ENCODE measurements at regions not wholly inside any gene's neighbourhood (a gene's known extent, or its start where the extent isn't known, plus 50 kb on each side); places are given as distances from the start of the nearest gene placed in this dataset.
"Not testable (repeated sequence)": the region's sequence is repeated elsewhere in the genome, so short reads cannot be mapped to it uniquely, and the experiment has no call there.

DNA sequence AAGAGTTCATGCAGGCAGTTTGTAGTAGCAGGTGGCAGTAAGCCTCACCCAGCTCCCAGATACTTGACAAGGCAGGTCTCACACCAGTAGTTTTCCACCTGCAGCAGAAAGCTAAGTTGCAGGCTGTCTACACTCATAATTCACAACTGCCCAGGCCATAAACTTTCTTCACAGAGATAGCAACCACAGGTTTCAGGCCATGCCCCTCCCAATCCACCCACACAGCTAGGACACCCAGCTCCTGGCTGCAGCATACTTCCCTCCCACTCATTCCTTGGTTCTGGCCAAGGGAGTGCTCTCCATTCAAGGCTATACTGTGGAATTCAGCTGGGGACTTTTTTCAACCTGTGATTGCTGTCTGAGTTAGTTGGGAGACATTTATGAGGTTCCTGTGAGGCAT is 226.2 kb upstream of the VSTM2A start:
- not testable (repeated sequence) for H3K36me3 ChIP-seq (ENCODE audit: control insufficient read depth in 1 of 2, insufficient read depth in 2 of 2, low read depth in 1 of 2, low read length in 2 of 2); H3K27ac ChIP-seq (ENCODE audit: low read length, poor library complexity, severe bottlenecking); H2BK5ac ChIP-seq (ENCODE audit: low read depth, low read length, poor library complexity, severe bottlenecking); H4K8ac ChIP-seq (ENCODE audit: low read length); H3K79me1 ChIP-seq (replicated peaks; ENCODE audit: low read length, poor library complexity, severe bottlenecking); H3K9ac ChIP-seq (ENCODE audit: low read length); H3K23ac ChIP-seq (ENCODE audit: low read length in 2 of 2); H3K14ac ChIP-seq (ENCODE audit: low read length in 2 of 2); H4K91ac ChIP-seq (ENCODE audit: low read length); H3K18ac ChIP-seq (ENCODE audit: low read depth in 1 of 2, low read length in 2 of 2); H3K4ac ChIP-seq (ENCODE audit: low read depth in 1 of 2, low read length in 2 of 2); H3K4me3 ChIP-seq (ENCODE audit: insufficient read depth in 1 of 2, low read depth in 1 of 2, low read length in 2 of 2); H2AFZ ChIP-seq (ENCODE audit: low read depth, low read length); H2AK5ac ChIP-seq (ENCODE audit: low read length, severe bottlenecking); H3K27me3 ChIP-seq (ENCODE audit: control insufficient read depth in 1 of 2, insufficient read depth in 1 of 2, low read length in 2 of 2); H3K4me1 ChIP-seq (ENCODE audit: control insufficient read depth, insufficient read depth, low read depth, low read length); H3K4me2 ChIP-seq (ENCODE audit: low read length, poor library complexity, severe bottlenecking); H2BK12ac ChIP-seq (ENCODE audit: low read length in 2 of 2); DNase-seq; H2BK120ac ChIP-seq (ENCODE audit: low read depth, low read length); H3K9me3 ChIP-seq (ENCODE audit: control insufficient read depth, low read length); H2BK15ac ChIP-seq (ENCODE audit: low read depth, poor library complexity, severe bottlenecking)

- Histone ChIP-seq H2AK5ac (ENCODE audit: low read length, severe bottlenecking) (no peak overlapping the region), H3K36me3 (ENCODE audit: control insufficient read depth in 1 of 2, insufficient read depth in 2 of 2, low read depth in 1 of 2, low read length in 2 of 2) (no peaks in the 10 kb centered on the region), H3K79me1 (replicated peaks; ENCODE audit: low read length, poor library complexity, severe bottlenecking) (no peaks in the 10 kb centered on the region), H3K4me2 (ENCODE audit: low read length, poor library complexity, severe bottlenecking) (no peak overlapping the region), H3K4me1 (ENCODE audit: control insufficient read depth, insufficient read depth, low read depth, low read length) (no peaks in the 10 kb centered on the region), H3K14ac (ENCODE audit: low read length in 2 of 2) (no peak overlapping the region), H3K23ac (ENCODE audit: low read length in 2 of 2) (no peak overlapping the region), H3K18ac (ENCODE audit: low read depth in 1 of 2, low read length in 2 of 2) (no peak overlapping the region), H2BK5ac (ENCODE audit: low read depth, low read length, poor library complexity, severe bottlenecking) (no peak overlapping the region), H2BK15ac (ENCODE audit: low read depth, poor library complexity, severe bottlenecking) (no peak overlapping the region), H4K8ac (ENCODE audit: low read length) (no peak overlapping the region), H3K4me3 (ENCODE audit: insufficient read depth in 1 of 2, low read depth in 1 of 2, low read length in 2 of 2) (no peak overlapping the region), H4K91ac (ENCODE audit: low read length) (no peak overlapping the region), H2BK120ac (ENCODE audit: low read depth, low read length) (no peak overlapping the region), H3K27me3 (ENCODE audit: control insufficient read depth in 1 of 2, insufficient read depth in 1 of 2, low read length in 2 of 2) (no peaks in the 10 kb centered on the region), H3K4ac (ENCODE audit: low read depth in 1 of 2, low read length in 2 of 2) (no peak overlapping the region), H3K9me3 (ENCODE audit: control insufficient read depth, low read length) (peaks cover 4% of the 10 kb centered on the region), H2BK12ac (ENCODE audit: low read length in 2 of 2) (no peak overlapping the region), H3K27ac (ENCODE audit: low read length, poor library complexity, severe bottlenecking) (no peak overlapping the region), H3K9ac (ENCODE audit: low read length) (no peak overlapping the region), H2AFZ (ENCODE audit: low read depth, low read length) (no peak overlapping the region)
- DNase-seq: no peak
- 52% methylated on average over 3 of the region's 3 CpGs for WGBS
Measured at GRCh38 chr7:54326592-54327167, 215.5 kb upstream of the VSTM2A start.

GRCh38 chr7:54330216-54330800 is 211.9 kb upstream of the VSTM2A start:
- H3K79me1 ChIP-seq (replicated peaks; ENCODE audit: low read length, poor library complexity, severe bottlenecking): no peaks in the 10 kb centered on the region
- no peak overlapping the region for H3K4me2 ChIP-seq (ENCODE audit: low read length, poor library complexity, severe bottlenecking)
- no peak overlapping the region for H2AFZ ChIP-seq (ENCODE audit: low read depth, low read length)
- no peak overlapping the region for H2BK15ac ChIP-seq (ENCODE audit: low read depth, poor library complexity, severe bottlenecking)
- H4K91ac ChIP-seq (ENCODE audit: low read length): no peak overlapping the region
- no peak overlapping the region for H3K23ac ChIP-seq (ENCODE audit: low read length in 2 of 2)
- no peaks in the 10 kb centered on the region for H3K36me3 ChIP-seq (ENCODE audit: control insufficient read depth in 1 of 2, insufficient read depth in 2 of 2, low read depth in 1 of 2, low read length in 2 of 2)
- H3K27ac ChIP-seq (ENCODE audit: low read length, poor library complexity, severe bottlenecking): no peak overlapping the region
- no peak overlapping the region for H2BK120ac ChIP-seq (ENCODE audit: low read depth, low read length)
- no peak overlapping the region for H3K9ac ChIP-seq (ENCODE audit: low read length)
- H3K14ac ChIP-seq (ENCODE audit: low read length in 2 of 2): no peak overlapping the region
- no peaks in the 10 kb centered on the region for H3K9me3 ChIP-seq (ENCODE audit: control insufficient read depth, low read length)
- no peak overlapping the region for H3K18ac ChIP-seq (ENCODE audit: low read depth in 1 of 2, low read length in 2 of 2)
- H3K4me3 ChIP-seq (ENCODE audit: insufficient read depth in 1 of 2, low read depth in 1 of 2, low read length in 2 of 2): no peak overlapping the region
- no peak overlapping the region for H3K4ac ChIP-seq (ENCODE audit: low read depth in 1 of 2, low read length in 2 of 2)
- WGBS: 85% methylated on average over 4 of the region's 4 CpGs
- H2BK12ac ChIP-seq (ENCODE audit: low read length in 2 of 2): no peak overlapping the region
- no peaks in the 10 kb centered on the region for H3K4me1 ChIP-seq (ENCODE audit: control insufficient read depth, insufficient read depth, low read depth, low read length)
- DNase-seq: no peak
- H2AK5ac ChIP-seq (ENCODE audit: low read length, severe bottlenecking): no peak overlapping the region
- no peak overlapping the region for H2BK5ac ChIP-seq (ENCODE audit: low read depth, low read length, poor library complexity, severe bottlenecking)
- no peaks in the 10 kb centered on the region for H3K27me3 ChIP-seq (ENCODE audit: control insufficient read depth in 1 of 2, insufficient read depth in 1 of 2, low read length in 2 of 2)
- H4K8ac ChIP-seq (ENCODE audit: low read length): no peak overlapping the region

DNA sequence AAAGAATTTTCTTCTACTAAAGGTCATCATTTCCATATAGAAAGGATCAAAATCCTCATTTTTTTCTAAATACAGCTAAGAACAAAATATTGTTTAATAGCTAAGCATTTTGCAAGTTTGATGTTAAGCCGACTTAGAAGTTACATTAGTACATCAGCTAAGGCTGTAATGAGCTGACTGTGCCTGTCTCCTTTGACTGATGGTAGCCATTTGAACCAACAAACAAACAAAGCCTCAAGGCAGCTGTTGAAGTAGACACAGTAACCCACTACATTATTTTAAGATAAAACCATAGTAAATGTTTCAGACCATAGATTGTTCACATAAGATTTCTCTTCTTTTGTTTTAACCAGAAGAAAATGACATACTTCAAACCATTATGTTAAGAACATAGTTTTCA is 210.9 kb upstream of the VSTM2A start:
- Histone ChIP-seq H3K27me3 (ENCODE audit: control insufficient read depth in 1 of 2, insufficient read depth in 1 of 2, low read length in 2 of 2) (no peaks in the 10 kb centered on the region), H3K4ac (ENCODE audit: low read depth in 1 of 2, low read length in 2 of 2) (no peak overlapping the region), H3K14ac (ENCODE audit: low read length in 2 of 2) (no peak overlapping the region), H3K4me2 (ENCODE audit: low read length, poor library complexity, severe bottlenecking) (no peak overlapping the region), H4K8ac (ENCODE audit: low read length) (no peak overlapping the region), H3K23ac (ENCODE audit: low read length in 2 of 2) (no peak overlapping the region), H2BK120ac (ENCODE audit: low read depth, low read length) (no peak overlapping the region), H3K36me3 (ENCODE audit: control insufficient read depth in 1 of 2, insufficient read depth in 2 of 2, low read depth in 1 of 2, low read length in 2 of 2) (no peaks in the 10 kb centered on the region), H3K27ac (ENCODE audit: low read length, poor library complexity, severe bottlenecking) (no peak overlapping the region), H4K91ac (ENCODE audit: low read length) (no peak overlapping the region), H2BK5ac (ENCODE audit: low read depth, low read length, poor library complexity, severe bottlenecking) (no peak overlapping the region), H3K9ac (ENCODE audit: low read length) (no peak overlapping the region), H2BK12ac (ENCODE audit: low read length in 2 of 2) (no peak overlapping the region), H2BK15ac (ENCODE audit: low read depth, poor library complexity, severe bottlenecking) (no peak overlapping the region), H3K79me1 (replicated peaks; ENCODE audit: low read length, poor library complexity, severe bottlenecking) (no peaks in the 10 kb centered on the region), H3K4me3 (ENCODE audit: insufficient read depth in 1 of 2, low read depth in 1 of 2, low read length in 2 of 2) (no peak overlapping the region), H3K9me3 (ENCODE audit: control insufficient read depth, low read length) (no peaks in the 10 kb centered on the region), H3K18ac (ENCODE audit: low read depth in 1 of 2, low read length in 2 of 2) (no peak overlapping the region), H2AK5ac (ENCODE audit: low read length, severe bottlenecking) (no peak overlapping the region), H2AFZ (ENCODE audit: low read depth, low read length) (no peak overlapping the region), H3K4me1 (ENCODE audit: control insufficient read depth, insufficient read depth, low read depth, low read length) (no peaks in the 10 kb centered on the region)
- 70% methylated on average over 1 of the region's 1 CpG for WGBS
- no peak for DNase-seq

Data from mesenchymal stem cell (in vitro differentiated cells and primary cell).